ENCODE measurements at regions not wholly inside any gene's neighbourhood (a gene's known extent, or its start where the extent isn't known, plus 50 kb on each side); places are given as distances from the start of the nearest gene placed in this dataset.
"Not testable (repeated sequence)": the region's sequence is repeated elsewhere in the genome, so short reads cannot be mapped to it uniquely, and the experiment has no call there.

DNA sequence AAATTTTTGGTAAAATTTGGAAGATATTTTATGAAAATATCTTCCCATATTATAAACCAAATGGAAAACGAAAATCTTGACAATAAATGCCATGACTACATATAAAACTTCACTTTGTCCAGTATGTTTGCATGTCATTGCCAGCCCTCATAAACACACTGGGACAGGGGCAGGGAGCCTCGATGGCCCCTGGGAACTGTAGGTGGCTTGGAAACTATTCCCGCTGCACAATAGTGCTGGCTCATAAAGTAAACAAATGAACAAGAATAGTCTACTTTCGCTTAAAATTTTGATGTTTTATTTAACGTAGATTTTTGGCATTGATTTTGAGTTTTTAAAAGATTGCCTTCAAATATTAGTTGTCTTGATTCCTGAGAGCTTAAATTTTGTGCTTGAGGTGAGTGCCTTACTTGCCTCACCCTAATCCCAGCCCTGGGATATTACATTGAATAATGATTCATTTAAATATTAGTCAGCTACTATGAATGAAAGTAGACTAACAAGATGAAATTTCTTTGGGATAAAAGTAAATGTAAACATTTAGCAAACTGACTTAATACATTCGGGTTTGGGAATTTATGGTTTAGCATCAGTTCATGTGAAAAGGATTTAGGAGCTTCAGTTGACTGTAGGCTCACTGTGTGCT is 74.0 kb upstream of the PKP2 start:
- in situ Hi-C loops (cut with HindIII; ENCODE audit: low sequenced_read_pairs): no loop called here
- no peak overlapping the region for H3K4me3 ChIP-seq (ENCODE audit: low read depth, low read length)
- DNase-seq (ENCODE audit: low read depth): no peak
- TF ChIP-seq, protein P1, sequence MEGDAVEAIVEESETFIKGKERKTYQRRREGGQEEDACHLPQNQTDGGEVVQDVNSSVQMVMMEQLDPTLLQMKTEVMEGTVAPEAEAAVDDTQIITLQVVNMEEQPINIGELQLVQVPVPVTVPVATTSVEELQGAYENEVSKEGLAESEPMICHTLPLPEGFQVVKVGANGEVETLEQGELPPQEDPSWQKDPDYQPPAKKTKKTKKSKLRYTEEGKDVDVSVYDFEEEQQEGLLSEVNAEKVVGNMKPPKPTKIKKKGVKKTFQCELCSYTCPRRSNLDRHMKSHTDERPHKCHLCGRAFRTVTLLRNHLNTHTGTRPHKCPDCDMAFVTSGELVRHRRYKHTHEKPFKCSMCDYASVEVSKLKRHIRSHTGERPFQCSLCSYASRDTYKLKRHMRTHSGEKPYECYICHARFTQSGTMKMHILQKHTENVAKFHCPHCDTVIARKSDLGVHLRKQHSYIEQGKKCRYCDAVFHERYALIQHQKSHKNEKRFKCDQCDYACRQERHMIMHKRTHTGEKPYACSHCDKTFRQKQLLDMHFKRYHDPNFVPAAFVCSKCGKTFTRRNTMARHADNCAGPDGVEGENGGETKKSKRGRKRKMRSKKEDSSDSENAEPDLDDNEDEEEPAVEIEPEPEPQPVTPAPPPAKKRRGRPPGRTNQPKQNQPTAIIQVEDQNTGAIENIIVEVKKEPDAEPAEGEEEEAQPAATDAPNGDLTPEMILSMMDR (IDR thresholded peaks at IDR 0.05; ENCODE audit: low read depth, low read length, missing control alignments): no peak

DNA sequence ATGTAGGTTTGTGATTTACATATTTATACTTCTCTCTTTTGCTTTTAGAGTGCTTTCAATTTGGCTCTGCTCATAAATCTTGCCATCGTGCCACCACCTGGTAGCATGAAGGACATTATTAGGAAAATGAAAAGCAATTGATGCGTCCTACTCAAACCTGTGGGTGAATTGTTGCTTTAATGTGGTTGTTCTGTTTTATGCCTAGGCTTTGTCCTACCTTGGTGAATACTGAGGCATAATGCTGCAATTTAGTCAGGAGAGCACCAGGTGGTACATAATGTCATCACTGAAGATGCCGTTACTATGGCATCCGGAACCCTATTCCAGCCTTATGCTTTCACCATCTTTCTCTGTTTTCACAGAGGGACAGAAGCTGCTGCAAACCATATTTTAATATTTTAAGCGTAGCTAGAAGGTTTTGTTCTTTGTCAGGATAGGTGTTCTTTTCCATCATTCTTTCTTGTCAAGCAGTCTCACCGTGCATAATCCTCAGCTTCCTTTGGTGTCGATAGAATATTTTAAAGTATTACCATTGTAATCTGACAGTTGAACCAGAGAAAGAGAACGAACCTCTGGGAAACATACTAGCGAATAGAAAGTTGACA is 68.5 kb upstream of the PKP2 start:
- no peak for DNase-seq (ENCODE audit: low read depth)
- in situ Hi-C loops (cut with HindIII; ENCODE audit: low sequenced_read_pairs): no loop called here
- H3K4me3 ChIP-seq (ENCODE audit: low read depth, low read length): no peak overlapping the region
- TF ChIP-seq, protein P1 (IDR thresholded peaks at IDR 0.05; ENCODE audit: low read depth, low read length, missing control alignments): no peak

DNA sequence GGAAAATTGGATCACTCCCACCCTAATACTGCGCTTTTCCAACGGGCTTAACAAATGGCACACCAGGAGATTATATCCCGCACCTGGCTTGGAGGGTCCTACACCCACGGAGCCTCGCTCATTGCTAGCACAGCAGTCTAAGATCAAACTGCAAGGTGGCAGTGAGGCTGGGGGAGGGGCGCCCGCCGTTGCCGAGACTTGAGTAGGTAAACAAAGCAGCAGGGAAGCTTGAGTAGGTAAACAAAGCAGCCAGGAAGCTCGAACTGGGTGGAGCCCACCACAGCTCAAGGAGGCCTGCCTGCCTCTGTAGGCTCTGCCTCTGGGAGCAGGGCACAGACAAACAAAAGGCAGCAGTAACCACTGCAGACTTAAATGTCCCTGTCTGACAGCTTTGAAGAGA is 59.8 kb upstream of the PKP2 start:
- in situ Hi-C loops (cut with HindIII; ENCODE audit: low sequenced_read_pairs); H3K4me3 ChIP-seq (ENCODE audit: low read depth, low read length); DNase-seq (ENCODE audit: low read depth): not testable (repeated sequence)

DNA sequence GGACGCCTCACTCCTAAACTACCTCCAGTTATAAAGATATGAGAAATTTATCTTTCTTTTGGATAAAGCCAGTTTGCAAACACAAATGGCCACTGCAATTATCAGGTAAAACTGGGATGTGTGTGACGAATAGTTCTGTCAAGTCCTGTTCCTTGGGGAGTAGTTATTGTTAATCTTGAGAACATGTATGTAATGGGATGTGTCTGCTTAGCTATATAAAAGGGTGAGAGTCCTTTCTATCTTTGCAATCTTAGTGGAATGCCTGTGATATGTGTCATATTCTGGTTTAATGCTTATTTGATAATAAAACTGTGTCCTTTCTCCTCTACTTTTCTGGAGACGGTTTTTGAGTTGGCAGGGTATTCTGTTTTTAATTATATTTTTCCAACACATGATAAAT is 56.1 kb upstream of the PKP2 start:
- no peak for DNase-seq (ENCODE audit: low read depth)
- no peak overlapping the region for H3K4me3 ChIP-seq (ENCODE audit: low read depth, low read length)
- TF ChIP-seq, protein P1 (IDR thresholded peaks at IDR 0.05; ENCODE audit: low read depth, low read length, missing control alignments): no peak
- in situ Hi-C loops (cut with HindIII; ENCODE audit: low sequenced_read_pairs): no loop called here

DNA sequence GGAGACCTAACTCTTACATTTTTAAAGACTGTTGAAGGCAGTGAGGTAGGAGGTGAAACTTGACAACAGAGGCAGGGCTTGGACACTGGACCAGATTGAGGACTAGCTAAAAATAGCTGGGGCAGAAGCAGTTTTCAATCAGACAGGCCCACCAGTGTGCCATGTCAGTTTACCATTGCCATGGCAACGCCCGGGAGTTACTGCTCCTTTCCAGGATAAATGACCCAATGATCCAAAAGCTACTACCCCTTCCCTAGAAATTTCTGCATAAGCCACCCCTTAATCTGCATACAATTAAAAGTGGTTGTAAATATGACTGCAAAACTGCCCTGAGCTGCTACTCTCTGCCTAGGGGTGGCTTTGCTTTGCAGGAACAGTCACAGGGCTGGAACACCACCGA is 53.2 kb upstream of the PKP2 start:
- DNase-seq (ENCODE audit: low read depth): no peak
- H3K4me3 ChIP-seq (ENCODE audit: low read depth, low read length): no peak overlapping the region
- in situ Hi-C loops (cut with HindIII; ENCODE audit: low sequenced_read_pairs): no loop called here
- TF ChIP-seq, protein P1 (IDR thresholded peaks at IDR 0.05; ENCODE audit: low read depth, low read length, missing control alignments): no peak

DNA sequence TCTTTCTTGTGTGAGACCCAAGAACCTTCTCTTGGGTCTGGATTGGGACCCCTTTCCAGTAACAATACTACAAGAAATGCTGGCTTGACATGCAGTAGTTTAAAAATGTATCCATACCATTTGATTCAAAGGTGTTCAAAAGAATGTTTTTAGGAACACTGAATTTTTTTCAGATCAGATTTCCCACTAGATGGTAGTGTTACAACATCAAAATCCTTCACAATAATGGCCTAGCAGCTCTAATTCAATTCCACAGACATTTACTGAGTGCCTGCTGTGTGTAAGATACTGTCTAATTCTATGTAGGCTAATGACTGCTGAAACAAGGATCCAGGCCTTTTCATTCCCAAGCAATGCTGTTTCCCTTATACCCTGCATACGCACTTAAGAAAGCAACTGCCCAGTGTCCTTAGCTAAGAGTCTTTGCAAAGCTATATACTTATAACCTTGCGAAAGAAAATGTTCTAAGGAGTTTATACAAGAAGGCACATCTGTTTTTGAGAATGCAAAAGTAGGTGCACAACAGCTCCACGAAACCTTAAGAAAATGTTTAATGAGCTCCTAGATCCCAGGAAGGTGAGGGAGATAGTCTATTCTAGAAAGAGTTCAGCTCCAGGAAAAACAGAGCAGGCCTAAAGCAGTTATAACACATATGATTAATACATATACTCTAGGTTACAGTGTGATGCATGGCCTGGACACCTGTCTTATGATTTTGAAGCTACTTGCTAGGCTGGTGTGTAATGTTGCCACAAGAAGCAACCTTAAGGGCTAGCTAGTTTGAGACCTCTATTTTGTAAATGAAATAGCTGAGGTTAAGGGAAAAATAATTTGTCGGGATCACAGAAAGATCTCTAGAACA is 50.9 kb upstream of the PKP2 start:
- in situ Hi-C loops (cut with HindIII; ENCODE audit: low sequenced_read_pairs): no loop called here
- no peak overlapping the region for H3K4me3 ChIP-seq (ENCODE audit: low read depth, low read length)
- peak; percentile 1 for DNase-seq (ENCODE audit: low read depth)
- TF ChIP-seq, protein P1 (IDR thresholded peaks at IDR 0.05; ENCODE audit: low read depth, low read length, missing control alignments): no peak
